ENCODE measurements at regions not wholly inside any gene's neighbourhood (a gene's known extent, or its start where the extent isn't known, plus 50 kb on each side); places are given as distances from the start of the nearest gene placed in this dataset.

DNA sequence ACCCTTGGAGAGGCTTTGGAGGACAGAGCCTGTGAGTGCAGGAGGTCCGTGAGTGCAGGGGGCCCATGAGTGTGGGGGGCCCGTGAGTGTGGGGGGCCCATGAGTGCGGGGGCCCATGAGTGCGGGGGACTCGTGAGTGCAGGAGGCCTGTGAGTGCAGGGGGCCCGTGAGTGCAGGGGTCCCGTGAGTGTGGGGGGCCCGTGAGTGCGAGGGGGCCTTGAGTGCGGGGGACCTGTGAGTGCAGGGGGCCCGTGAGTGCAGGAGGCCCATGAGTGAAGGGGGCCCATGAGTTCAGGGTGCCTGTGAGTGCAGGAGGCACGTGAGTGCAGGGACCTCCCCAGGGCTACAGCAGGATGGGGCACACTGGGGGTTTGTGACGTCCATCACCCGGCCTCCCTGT lies 108.3 kb upstream of the TTC34 start:
- no peak overlapping the region for H2BK5ac ChIP-seq (ENCODE audit: low read depth, low read length)
- H3K18ac ChIP-seq (ENCODE audit: extremely low read depth, low read length): no peak overlapping the region
- CTCF ChIA-PET (ENCODE audit: partially characterized antibody): no interaction called here
- H2AFZ ChIP-seq (ENCODE audit: low read length): no peak overlapping the region
- no peak overlapping the region for H2BK120ac ChIP-seq (replicated peaks; ENCODE audit: low read depth, low read length)
- H3K4ac ChIP-seq (replicated peaks; ENCODE audit: insufficient read length, low read depth, low read length): no peak overlapping the region
- H2BK12ac ChIP-seq (ENCODE audit: low read depth, low read length): no peak overlapping the region
- no peak overlapping the region for H3K4me3 ChIP-seq (ENCODE audit: extremely low read depth in 1 of 4, insufficient read depth in 2 of 4, low read depth in 3 of 4, low read length in 4 of 4)
- H3K4me1 ChIP-seq (replicated peaks in 1 of 4; ENCODE audit: control insufficient read depth in 3 of 4, insufficient read depth in 4 of 4, low read length in 3 of 4): no peaks in the 10 kb centered on the region
- POLR2A ChIA-PET (ENCODE audit: partially characterized antibody): no interaction called here
- no peak overlapping the region for H3K14ac ChIP-seq (ENCODE audit: insufficient read length)
- H3K79me2 ChIP-seq (ENCODE audit: control insufficient read depth in 1 of 2, insufficient read depth in 2 of 2, low read length in 2 of 2): no peaks in the 10 kb centered on the region
- no peak overlapping the region for H3K56ac ChIP-seq (replicated peaks; ENCODE audit: insufficient read length, low read depth, low read length)
- no peaks in the 10 kb centered on the region; a peak in 1 of 8 replicates for H3K36me3 ChIP-seq (ENCODE audit: control insufficient read depth in 2 of 4, insufficient read depth in 4 of 4, low read length in 3 of 4)
- no peaks in the 10 kb centered on the region for H3K79me1 ChIP-seq (ENCODE audit: low read depth, low read length)
- H4K5ac ChIP-seq (ENCODE audit: insufficient read length, low read depth, low read length): no peak overlapping the region
- no peak overlapping the region for H2AK5ac ChIP-seq (ENCODE audit: low read depth, low read length)
- no peaks in the 10 kb centered on the region for H3K23me2 ChIP-seq (ENCODE audit: low read depth, low read length)
- no peak overlapping the region for H3K27ac ChIP-seq (ENCODE audit: low read depth, low read length)
- WGBS, 2 experiments (ENCODE audit: extremely low coverage in 1 of 2, insufficient coverage in 1 of 2, insufficient read length in 1 of 2, insufficient replicate concordance in 2 of 2, low coverage in 1 of 2, low lambda C conversion rate in 2 of 2, missing lambda C conversion rate in 1 of 2): 100% methylated on average over 3 of the region's 14 CpGs; no CpG with 5 or more reads in 1 of the 2 experiments
- H2BK20ac ChIP-seq (ENCODE audit: low read length): no peak overlapping the region
- H3K9me3 ChIP-seq (ENCODE audit: insufficient read depth in 2 of 2, low read depth in 1 of 2, low read length in 1 of 2): peaks cover 83 to 100% of the 10 kb centered on the region in 2 experiments
- H3K9ac ChIP-seq (replicated peaks in 1 of 4; ENCODE audit: extremely low read depth in 1 of 4, low read depth in 3 of 4, low read length in 3 of 4): no peak overlapping the region
- FAIRE-seq (no peak), DNase-seq (ENCODE audit: low read depth in 1 of 2, low spot score in 2 of 2) (no peak)
- H4K8ac ChIP-seq (ENCODE audit: extremely low read depth, insufficient read depth, low read length): no peak overlapping the region; the same call in 1 of the 2 replicates
- no peaks in the 10 kb centered on the region for H4K20me1 ChIP-seq (replicated peaks in 1 of 2; ENCODE audit: control insufficient read depth in 1 of 2, insufficient read depth in 2 of 2, low read length in 2 of 2)
- H2BK15ac ChIP-seq (ENCODE audit: low read length): no peak overlapping the region
- H3K27me3 ChIP-seq (replicated peaks in 1 of 4; ENCODE audit: control insufficient read depth in 3 of 4, extremely low read depth in 1 of 4, insufficient read depth in 3 of 4, low read length in 3 of 4): no peaks in the 10 kb centered on the region
- H3K23ac ChIP-seq (ENCODE audit: insufficient read length): no peak overlapping the region
- H3K4me2 ChIP-seq (ENCODE audit: insufficient read depth in 1 of 2, low read depth in 2 of 2, low read length in 2 of 2): no peak overlapping the region
- no peak overlapping the region for H4K91ac ChIP-seq (replicated peaks; ENCODE audit: insufficient read length, low read length)
- no peak for TF ChIP-seq TEAD4 (IDR thresholded peaks at IDR 0.05; ENCODE audit: low read depth, low read length)
- no peak for TF ChIP-seq RNF2 (IDR thresholded peaks at IDR 0.05; ENCODE audit: borderline replicate concordance, low read depth, low read length, missing control alignments, poor library complexity, severe bottlenecking)
- TF ChIP-seq GTF2F1 (IDR thresholded peaks at IDR 0.05; ENCODE audit: borderline replicate concordance, low read depth, low read length): no peak
- no peak for TF ChIP-seq CBX5 (IDR thresholded peaks at IDR 0.05; ENCODE audit: low read depth, low read length)
- no peak for TF ChIP-seq ATF3 (IDR thresholded peaks at IDR 0.05; ENCODE audit: insufficient read depth, low read depth, low read length)
- no peak for TF ChIP-seq GABPA (IDR thresholded peaks at IDR 0.05; ENCODE audit: borderline replicate concordance, insufficient read depth, low read length)
- no peak for TF ChIP-seq CHD2 (IDR thresholded peaks at IDR 0.05; ENCODE audit: low read length)
- TF ChIP-seq USF2 (IDR thresholded peaks at IDR 0.05; ENCODE audit: low read length): no peak
- no peak for TF ChIP-seq POLR2AphosphoS5 (IDR thresholded peaks at IDR 0.05; ENCODE audit: low read depth, low read length)
- no peak for TF ChIP-seq CEBPB (IDR thresholded peaks at IDR 0.05; ENCODE audit: low read depth, low read length)
- TF ChIP-seq SIX5 (IDR thresholded peaks at IDR 0.05; ENCODE audit: low read depth, low read length): no peak
- no peak for TF ChIP-seq BACH1 (IDR thresholded peaks at IDR 0.05; ENCODE audit: low read length)
- TF ChIP-seq YY1 (IDR thresholded peaks at IDR 0.05; ENCODE audit: low read depth, low read length): no peak
- TF ChIP-seq KDM5A (IDR thresholded peaks at IDR 0.05; ENCODE audit: low read length): no peak
